PC-9 (cell line): ENCODE measurements at regions not wholly inside any gene's neighbourhood (a gene's known extent, or its start where the extent isn't known, plus 50 kb on each side); places are given as distances from the start of the nearest gene placed in this dataset.
"Not testable (repeated sequence)": the region's sequence is repeated elsewhere in the genome, so short reads cannot be mapped to it uniquely, and the experiment has no call there.

Experiments used
- EZH2 ChIP-seq: fragments of 200-600 bp; sonication (generic); IDR thresholded peaks from 2 replicates; pipeline ENCODE4 v1.8.0; 2017; ENCODE audit warnings: antibody characterized with exemption, low read depth
- TF ChIP-seq, protein P1 (sequence below): fragments of 200-600 bp; sonication (generic); conservative IDR thresholded peaks from 2 replicates; pipeline ENCODE4 v1.6.1; 2017; ENCODE audit warnings: mixed run types, antibody characterized with exemption, mild to moderate bottlenecking, moderate library complexity

DNA sequence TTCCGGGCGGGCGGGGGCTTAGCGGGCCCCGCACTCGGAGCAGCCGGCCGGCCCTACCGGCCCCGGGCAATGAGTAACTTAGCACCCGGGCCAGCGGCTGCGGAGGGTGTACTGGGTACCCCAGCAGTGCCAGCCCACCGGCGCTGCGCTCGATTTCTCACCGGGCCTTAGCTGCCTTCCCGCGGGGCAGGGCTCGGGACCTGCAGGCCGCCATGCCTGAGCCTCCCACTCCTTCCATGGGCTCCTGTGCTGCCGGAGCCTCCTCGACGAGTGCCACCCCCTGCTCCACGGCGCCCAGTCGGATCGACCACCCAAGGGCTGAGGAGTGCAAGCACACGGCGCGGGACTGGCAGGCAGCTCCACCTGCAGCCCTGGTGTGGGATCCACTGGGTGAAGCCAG, 427.1 kb downstream of the NAF1 start:
- TF ChIP-seq, protein P1, sequence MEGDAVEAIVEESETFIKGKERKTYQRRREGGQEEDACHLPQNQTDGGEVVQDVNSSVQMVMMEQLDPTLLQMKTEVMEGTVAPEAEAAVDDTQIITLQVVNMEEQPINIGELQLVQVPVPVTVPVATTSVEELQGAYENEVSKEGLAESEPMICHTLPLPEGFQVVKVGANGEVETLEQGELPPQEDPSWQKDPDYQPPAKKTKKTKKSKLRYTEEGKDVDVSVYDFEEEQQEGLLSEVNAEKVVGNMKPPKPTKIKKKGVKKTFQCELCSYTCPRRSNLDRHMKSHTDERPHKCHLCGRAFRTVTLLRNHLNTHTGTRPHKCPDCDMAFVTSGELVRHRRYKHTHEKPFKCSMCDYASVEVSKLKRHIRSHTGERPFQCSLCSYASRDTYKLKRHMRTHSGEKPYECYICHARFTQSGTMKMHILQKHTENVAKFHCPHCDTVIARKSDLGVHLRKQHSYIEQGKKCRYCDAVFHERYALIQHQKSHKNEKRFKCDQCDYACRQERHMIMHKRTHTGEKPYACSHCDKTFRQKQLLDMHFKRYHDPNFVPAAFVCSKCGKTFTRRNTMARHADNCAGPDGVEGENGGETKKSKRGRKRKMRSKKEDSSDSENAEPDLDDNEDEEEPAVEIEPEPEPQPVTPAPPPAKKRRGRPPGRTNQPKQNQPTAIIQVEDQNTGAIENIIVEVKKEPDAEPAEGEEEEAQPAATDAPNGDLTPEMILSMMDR, result not testable (repeated sequence)
- not testable (repeated sequence) for TF ChIP-seq EZH2
